Right kidney (tissue), 1 donor: ENCODE measurements at regions not wholly inside any gene's neighbourhood (a gene's known extent, or its start where the extent isn't known, plus 50 kb on each side); places are given as distances from the start of the nearest gene placed in this dataset.

Experiments used
- DNase-seq: peaks from one replicate; pipeline ENCODE4 v3.0.0-alpha.2; 2016

DNA sequence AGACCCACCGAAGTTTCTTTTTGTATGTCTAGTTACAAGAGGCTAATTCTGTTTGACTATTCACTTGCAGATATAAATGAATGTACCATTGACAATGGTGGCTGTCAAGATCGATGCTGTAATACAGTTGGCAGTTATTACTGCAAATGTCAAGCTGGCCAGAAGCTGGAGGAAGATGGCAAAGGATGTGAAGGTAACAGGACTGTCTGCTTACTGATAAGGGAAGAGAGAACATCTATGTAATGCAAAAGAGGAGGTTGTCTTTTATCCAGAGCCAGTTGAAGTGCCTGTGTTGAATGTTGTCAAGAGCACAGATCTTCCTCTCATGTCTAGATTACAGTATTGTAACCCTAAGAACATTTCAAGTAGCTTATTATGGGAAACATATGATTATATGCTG, 549.5 kb upstream of the GOLIM4 start:
- no peak for DNase-seq

DNA sequence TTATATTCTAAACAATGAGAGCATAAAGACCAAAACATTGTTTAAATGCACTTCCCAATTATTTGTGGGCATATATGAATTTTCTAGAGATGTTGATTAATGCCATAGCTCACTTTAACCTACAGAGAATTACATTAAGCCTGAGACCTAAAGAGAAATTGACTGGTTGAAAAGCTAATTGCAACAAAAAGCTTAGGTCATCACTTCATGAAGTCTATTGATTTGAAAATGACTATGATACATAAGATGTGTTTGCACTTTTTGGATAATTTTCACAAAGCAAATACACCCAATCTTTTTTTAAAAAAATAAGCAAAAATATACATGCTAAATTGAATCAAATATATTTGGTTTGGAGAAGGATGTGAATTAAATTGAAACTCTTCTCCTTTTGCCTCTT, 532.8 kb upstream of the GOLIM4 start:
- no peak for DNase-seq

DNA sequence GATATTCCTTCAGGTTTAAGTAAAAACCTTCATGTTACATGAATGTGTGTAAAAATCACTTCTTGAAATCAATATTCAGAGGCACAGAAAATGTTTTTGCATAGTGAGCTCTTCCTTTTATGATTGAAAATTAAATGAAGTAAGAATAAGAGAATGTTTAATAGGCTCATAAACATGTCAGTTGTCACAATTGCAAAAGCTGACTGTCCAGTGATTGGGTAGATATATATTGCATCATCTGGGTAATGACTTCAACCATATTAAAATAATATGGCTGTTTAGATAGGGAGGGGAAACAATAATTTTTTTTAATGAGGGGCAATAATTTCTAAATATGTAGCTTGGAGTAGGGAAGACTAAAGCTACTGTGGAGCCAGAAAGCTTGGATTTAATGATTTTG, 529.8 kb upstream of the GOLIM4 start:
- DNase-seq = no peak

DNA sequence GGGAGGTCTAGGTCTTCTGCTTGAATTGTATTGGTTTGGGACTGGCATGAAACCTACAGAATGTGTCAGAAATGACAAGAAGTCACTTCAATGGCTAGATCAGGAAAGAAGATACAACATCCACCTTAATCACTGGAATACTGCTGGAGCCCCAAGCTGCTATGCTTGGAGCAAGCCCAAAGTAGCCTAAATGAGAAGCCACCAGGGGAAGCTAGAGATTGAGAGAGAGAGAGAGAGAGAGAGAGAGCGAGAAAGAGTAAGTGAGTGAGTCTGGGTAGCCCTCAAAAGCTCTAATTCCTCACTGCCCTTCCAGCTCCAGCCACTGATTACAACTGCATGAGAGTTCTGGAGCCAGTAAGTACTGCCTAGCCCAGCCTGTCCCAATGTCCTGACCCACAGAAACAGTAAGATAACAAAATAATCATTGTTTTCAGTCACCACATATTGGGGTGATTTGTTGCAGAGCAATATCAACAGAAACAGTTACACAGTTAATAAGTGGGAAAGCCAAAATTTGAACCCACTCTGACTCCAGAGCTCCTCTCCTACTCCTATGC, 529.2 kb upstream of the GOLIM4 start:
- DNase-seq = no peak

DNA sequence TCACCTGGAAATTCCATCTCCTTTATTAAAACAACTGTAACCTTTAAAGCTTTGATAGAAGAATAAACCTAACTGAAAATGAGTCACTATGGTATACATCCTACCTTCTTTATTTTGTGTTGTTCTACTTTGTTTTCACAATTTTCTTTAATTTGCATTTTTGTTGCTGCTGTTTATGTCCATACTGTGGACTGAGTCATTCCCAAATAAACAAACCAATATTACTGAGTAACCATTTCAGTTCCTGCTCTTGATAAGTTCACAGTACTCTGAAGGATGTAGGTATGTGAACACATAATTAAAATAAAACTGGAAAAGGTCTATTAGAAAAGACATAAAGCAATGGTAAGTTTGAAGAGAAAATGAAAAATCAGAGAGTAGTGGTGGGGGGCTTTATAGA, 528.5 kb upstream of the GOLIM4 start:
- no peak for DNase-seq

DNA sequence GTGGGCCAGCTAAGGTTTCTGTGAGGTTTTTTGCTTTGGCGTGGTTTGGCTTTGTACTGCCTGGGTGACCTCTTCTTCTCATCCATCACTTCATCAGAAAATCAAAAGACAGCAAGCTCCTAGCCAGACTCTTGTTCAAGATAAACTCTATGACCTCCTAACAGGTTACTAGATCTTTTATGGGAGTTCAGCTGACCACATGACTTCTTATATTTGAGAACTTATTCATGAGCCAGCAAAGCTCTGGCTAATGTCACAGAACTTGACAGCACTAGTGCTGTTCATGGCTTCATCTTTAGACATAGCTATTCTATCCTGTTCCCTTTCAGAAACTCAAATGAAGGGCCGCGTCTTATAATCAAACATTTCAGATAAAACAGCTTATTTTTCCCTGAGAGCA, 527.1 kb upstream of the GOLIM4 start:
- no peak for DNase-seq

DNA sequence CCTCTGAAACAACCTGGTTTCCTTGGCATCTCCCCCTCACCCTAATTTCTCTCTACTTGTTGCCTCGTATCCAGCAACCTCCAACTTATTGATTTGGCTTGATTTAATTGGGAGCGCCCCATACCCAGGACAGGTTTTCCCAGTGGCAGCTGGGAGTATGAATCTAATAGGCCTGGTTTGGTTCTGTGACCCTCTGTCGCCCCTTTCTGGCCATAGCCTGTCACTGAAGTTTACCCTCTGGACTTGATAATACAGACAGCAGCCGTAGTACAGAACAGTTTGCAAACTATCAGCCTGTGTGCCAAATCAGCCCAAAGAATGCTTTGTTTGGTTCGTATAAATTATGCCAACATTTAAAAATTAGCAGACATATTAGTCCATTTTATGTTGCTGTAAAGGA, 525.1 kb upstream of the GOLIM4 start:
- DNase-seq = no peak

DNA sequence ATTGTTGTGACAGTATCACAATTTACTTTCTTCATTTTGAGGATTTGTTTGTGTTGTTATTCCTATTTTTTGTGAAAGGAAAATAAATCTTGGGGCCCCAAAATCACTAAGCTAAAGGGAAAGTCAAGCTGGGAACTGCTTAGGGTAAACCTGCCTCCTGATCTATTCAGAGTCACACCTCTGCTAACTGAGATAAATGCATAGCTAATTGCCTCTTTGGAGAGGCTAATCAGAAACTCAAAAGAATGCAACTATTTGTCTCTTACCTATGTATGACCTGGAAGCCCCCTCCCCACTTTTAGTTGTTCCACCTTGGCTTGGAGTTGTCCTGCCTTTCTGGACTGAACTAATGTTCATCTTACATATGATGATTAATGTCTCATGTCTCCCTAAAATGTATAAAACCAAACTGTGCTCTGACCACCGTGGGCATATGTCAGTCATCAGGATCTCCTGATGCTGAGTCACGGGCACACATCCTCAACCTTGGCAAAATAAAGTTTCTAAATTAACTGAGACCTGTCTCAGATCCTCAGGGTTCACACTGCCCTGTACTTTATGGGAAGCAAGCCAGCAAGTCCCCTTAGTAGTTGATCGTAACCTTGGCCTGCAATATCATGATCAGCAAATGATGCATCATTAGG, 523.2 kb upstream of the GOLIM4 start:
- DNase-seq = no peak

DNA sequence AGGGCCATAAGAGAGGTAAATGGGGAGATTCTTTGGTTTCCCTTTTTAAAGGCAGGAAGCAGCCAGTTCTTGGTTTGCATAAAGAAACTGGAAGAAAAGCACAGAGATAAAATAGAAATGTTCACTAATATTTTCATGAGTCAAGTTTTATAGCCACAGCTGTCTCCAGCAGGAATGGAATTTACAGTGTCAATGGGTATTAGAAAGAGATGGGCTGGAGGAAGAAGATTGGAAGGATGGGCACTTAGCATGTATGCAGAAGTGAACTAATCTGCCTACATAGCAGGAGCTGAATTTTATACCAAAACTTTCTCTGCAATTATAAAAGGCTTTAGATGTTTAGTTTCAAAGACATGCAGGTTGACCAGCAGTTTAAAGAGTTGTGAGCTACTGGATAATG, 521.9 kb upstream of the GOLIM4 start:
- DNase-seq = no peak

DNA sequence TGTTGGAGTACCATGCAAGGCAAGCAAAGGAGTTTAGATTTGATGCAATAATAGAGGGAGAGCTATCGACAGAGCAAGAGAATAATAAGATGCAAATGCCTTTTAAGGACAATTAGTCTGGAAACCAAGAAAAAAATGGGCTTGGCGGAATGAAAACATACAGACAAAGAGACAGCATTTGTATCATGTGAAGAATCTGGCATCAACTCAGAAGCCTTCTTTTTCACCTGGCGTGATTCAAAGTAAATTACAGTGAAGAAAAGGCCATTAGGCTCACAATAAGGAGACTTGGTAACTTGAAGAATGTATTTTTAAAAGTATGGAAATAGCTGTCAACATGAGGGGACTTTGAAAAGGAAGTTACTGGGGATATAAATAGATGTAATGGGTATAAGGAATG, 521.2 kb upstream of the GOLIM4 start:
- DNase-seq = no peak

DNA sequence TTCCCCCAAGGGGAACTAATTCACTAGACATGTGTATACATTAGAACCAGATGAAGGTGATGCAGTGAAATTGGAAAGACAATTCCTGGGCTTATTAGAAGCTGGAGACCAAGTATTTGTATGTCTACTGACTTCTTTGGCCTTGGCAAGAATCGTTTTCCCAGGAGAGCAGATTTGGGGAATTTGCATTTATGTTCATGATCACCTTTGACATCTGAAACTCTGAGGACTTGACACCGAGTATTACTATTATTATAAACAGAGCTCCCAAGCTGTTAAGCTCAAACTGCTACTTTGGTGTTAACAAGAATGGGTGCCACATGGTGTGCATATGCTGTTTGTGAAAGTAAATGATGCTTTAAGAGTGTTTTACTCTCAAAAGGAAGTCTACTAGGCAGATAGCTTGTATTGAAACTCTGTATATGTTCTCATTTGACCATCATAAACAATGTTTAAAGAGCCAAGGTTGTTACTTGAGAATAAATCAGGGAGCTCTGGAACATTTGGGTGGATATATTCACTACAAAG, 519.8 kb upstream of the GOLIM4 start:
- no peak for DNase-seq

DNA sequence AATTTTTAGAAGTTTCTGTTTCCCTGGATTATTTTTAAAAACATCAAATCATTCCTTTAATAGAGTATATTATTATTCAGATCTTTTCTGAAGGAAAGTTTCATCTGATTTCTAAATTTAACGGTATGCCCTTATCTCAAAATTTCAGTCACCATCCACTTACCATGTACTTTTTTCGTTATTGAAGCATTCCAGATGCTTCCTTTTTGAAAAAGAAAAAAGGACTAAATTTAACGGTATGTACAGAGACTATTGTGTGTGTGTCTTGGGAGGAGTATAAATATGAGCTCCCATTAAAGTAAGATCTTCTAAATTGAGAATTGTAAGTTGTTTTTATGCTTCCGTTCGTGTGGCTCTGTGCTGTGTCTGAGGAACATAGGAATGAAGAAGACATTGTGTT, 517.4 kb upstream of the GOLIM4 start:
- DNase-seq = no peak

DNA sequence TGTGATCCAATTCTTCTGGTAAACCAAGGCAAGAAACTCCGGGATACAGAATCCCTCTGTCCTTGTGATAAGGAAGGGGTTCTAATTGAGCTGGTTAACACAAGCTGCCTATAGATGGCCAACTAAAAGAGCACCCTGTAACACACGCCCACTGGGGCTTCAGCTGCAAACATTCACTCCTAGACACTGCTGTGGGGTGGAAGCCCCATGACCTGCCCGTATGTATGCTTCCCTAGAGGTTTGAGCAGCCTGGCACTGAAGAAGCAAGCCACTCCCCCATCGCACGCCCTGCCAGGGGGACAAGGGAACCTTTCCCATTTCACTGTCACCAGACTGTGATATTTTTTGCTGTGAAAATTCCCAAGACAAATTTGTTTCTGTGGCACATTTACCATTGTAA, 516.9 kb upstream of the GOLIM4 start:
- DNase-seq = no peak

DNA sequence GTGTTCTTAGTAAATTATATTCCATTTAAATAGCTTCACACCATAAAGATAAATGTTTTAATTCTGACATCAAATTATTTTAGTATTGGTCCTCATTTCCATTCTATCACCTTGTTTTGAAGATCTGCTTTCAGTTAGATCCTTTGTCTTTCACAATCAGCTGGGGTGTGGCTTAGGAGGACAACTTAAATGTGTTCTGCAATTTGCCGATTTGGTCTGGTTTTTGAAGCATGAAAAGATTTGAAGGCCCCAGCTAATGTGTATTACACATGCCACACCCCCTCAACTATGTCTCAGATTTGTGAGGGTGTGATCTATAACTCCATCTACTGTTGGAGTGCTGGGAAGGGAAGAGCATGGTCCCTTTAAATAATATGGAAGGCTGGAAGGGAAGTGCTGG, 516.1 kb upstream of the GOLIM4 start:
- DNase-seq = no peak

DNA sequence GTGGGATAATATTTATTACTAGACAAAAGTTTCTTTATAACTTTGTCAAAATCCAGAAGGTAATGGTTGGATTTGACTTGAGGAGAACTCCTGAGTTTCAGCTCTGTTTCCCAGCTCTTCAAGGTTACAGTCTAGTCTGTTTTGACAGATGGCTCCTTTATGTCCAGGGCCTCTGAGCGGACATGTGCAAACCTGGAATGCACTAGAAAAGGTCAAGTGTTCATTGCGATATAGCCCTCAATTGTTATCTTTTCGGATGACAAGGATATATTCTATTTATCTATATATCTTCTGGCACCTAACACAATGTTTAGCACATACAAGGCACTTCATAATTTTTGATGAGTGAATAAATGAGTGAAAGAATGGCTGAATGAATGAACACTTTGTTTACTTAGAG, 513.2 kb upstream of the GOLIM4 start:
- no peak for DNase-seq

DNA sequence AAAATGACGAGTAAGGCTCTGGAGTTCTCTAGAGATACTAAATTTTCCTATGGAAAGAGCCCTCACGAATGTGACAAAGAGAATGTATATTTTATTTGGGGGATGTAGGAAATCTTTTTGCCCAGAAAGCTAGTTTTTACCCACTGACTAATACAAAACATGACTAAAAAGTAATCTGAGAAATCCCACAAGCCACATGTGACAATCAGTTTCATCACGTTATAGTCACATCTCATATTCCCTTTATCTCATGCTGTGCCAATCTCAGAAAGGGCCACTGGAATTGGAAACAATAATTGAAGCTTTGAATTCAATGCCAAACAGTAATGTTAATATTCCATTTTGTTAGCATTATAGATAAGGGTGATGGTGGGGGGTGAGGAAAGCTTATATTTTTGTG, 509.0 kb upstream of the GOLIM4 start:
- no peak for DNase-seq

DNA sequence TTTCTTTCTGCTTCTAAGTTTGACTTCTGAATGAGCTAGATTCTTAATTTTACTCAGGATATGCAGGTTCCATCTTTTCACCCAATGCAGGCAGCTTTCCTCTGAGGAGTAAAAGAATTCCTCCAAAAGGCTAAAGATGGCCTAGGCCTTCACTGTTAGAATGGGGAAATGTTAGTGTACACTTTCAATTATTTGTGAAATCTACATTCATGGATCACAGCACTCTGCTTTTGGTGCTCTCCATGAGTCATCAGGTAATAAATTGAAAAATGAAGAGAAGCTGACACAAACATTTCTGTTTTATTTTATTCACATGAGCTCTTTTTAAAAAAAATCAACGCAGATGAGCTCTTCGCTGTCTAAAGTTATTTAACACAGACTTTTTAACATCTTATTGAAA, 502.5 kb upstream of the GOLIM4 start:
- DNase-seq = no peak

DNA sequence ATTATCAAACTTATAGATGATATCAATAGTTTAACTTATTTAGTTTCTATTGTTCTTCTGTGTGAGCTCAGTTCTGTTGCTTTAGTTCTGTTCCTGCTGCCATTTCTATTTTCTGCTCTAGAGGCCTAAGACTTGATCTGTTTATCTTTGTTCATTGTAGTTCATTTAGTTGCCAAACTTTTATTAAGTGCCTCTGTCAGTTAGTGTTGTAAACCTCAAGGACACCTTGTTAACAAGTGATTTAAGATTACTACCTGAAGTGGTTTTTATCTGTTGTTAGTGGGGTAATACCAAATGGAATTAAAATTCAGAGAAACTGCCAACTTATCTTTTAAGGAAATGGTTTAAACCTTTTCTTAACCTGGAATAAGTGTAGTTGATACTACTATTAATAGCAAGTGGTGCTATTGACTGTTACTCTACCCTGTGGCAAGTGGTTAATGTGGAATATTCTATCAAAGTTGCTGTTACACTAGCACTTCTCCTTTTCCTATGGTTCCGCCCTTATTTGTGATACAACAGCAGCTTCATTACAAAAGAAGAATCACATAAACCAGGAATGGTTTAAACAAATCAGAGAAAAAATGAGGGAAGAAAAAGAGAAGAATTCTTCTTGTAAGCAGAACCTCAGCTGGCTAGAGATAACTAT, 500.6 kb upstream of the GOLIM4 start:
- DNase-seq = no peak

DNA sequence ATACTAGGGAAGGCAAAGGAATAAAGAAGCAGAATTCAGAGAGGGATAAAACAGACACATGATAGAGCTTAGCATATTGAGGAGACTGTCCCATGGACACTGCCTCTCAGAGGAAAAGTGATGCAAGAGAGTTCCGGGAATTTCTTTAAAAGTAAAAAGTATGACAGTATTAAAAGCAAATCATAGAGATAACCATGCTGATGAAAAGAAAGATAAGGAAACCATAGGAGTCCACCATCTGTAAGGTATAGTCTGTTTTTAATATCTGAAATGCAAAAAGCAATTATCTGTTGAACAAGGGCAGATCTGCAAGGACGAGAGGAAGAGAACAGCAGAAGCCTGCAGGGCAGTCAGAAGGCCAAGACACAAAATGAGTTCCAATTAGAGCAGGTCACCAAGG, 495.9 kb upstream of the GOLIM4 start:
- no peak for DNase-seq

DNA sequence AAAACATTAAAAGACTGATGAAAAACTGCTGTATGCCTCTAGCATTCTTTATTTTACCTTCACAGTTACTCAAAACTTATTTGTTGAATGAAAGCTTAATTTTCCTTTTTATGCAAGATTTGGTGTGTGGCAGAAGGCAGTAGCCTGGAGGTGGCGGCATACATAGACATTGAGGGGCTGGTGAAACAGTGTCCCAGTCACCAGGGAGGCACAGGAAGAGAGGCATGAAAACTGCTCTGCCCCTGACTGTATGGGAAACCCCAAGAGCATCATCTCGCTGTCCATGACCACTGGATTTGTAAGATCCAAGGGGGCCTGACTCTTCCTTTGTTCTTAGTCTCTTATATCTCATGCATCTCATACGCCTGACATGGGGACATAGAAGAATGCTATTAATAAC, 493.7 kb upstream of the GOLIM4 start:
- no peak for DNase-seq

DNA sequence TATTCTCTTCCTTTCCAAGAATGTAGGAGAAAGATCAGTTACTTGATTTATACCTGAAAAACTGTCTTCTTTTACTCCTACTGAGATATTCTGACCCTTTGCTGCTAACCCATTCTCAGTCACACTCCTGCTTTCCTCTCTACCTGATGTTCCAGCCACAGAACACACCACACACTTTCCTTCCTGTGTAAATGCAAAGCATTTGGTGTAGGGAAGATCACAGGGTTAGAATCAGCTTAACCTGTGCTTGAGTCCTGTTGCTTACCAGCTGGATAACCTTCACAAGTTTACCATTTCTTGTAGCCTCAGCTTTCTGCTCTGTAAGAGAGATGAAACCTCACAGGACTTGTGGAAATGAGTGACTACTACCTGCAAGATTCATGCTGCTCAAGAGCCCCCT, 489.8 kb upstream of the GOLIM4 start:
- no peak for DNase-seq

DNA sequence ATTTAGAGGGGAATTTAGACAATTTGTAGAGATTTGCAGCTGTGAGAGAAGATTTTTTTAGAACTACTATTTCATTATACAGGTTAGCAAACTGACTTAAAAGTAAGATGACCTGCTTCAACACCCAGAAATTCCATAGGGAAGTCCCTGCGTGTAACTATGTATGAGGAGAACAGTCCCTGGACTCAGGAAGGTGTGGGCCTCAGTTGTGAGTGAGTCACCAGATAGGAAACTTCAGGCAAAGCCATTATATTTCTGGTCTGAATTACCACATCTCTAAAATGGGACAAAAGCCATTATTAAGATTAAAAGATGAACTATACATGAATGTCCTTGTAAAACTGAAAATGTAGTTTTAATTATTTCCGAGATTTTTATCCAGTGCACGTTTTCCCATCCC, 488.3 kb upstream of the GOLIM4 start:
- no peak for DNase-seq

DNA sequence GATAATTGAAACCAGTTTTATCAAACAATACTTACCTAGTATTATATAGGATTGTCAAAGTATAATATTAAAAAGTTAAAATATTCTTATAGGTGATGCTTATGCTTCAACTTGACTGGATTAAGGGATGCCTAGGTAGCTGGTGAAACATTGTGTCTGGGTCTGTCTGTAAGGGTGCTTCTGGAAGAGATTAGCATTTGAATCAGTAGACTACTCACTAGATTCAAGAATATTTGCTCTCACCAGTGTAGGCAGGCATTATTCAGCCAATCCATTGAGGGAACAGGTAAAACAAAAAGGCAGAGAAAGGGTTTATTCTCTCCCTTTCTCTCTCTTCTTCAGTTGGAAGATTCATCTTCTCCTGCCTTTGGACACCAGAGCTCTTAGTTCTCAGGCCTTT, 486.8 kb upstream of the GOLIM4 start:
- no peak for DNase-seq

DNA sequence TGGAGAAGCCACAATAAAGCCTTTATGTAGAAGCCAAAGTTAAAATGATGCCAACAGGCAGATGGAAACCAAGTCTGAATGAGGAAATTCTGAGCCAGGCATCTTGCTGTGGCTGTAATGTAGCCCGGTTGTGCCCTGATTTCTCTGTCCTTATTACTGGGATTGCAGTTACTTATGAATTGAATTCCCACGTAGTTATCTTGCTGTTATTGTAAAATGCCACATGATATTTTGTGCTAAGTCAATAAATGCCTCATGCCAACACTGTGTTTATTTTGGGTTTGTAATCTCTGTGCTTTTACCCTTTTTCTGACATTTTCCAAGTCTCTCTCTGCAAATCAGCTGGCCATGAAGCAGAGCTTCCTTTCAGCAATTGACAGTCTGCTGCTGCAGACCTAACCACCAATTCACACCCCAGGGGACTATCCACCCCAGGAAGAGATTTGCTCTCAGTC, 486.1 kb upstream of the GOLIM4 start:
- no peak for DNase-seq
